Neural cell (in vitro differentiated cells): ENCODE measurements at regions not wholly inside any gene's neighbourhood (a gene's known extent, or its start where the extent isn't known, plus 50 kb on each side); places are given as distances from the start of the nearest gene placed in this dataset.

Source experiments
- EZH2 ChIP-seq: fragments of 200-600, 300-800 bp; shearing (Covaris generic), sonication (generic); IDR thresholded peaks from 2 replicates; pipeline ENCODE4 v1.6.1; 2014; ENCODE audit warnings: antibody characterized with exemption, low read length, borderline replicate concordance, mild to moderate bottlenecking; ENCODE audit not compliant: insufficient read depth, poor library complexity, severe bottlenecking
- POLR2AphosphoS5 ChIP-seq: IDR thresholded peaks from 2 replicates; pipeline ENCODE4 v1.6.1; 2012
- RAD21 ChIP-seq: fragments of 450-650 bp; conservative IDR thresholded peaks from 2 replicates; pipeline ENCODE4 v1.6.1; 2014; ENCODE audit warnings: antibody characterized with exemption, mild to moderate bottlenecking, moderate library complexity
- TAF1 ChIP-seq: IDR thresholded peaks from 2 replicates; pipeline ENCODE4 v1.6.1; 2012; ENCODE audit warnings: low read depth
- TF ChIP-seq, protein P1 (sequence below): IDR thresholded peaks from 2 replicates; pipeline ENCODE4 v1.6.1; 2012; ENCODE audit warnings: borderline replicate concordance
- TF ChIP-seq, protein P2 (sequence below): fragments of 450-650 bp; IDR thresholded peaks from 2 replicates; pipeline ENCODE4 v1.5.1; 2014; ENCODE audit warnings: antibody characterized with exemption, mild to moderate bottlenecking, moderate library complexity; ENCODE audit not compliant: poor library complexity, severe bottlenecking

DNA sequence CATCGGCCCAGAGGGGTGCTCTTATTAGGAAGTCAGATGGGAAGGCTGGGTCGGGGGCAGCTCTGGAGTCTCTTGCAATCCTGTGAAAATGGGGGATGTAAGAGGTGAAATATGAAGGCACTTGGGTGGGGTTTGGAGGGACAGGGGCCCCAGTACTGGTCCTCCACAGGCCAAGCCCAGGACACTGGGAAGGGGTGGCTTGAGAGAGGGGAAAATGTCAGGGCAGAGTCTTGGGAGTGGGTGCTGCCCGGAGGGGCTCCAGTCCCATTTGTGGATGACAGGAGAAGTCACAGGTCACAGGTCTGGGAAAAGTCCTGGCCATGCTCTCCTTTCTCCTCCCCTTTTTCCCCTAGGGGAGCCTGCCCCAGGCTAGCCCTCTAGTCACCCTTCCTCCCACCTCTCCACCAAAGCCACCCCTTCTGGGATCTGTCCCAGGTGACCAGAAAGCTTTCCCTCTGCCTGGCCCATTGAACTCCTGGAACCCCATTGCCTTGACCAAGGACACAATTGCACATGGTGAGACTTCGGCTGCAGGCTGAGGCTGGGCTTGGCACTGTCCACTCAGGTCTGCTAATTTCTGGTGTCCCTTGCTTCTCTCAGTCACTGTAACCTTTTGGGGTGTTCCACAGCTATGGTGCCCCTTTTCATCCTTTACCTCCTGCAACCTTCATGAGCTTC lies 1465.0 kb downstream of the TBC1D22A start:
- TF ChIP-seq, protein P1, sequence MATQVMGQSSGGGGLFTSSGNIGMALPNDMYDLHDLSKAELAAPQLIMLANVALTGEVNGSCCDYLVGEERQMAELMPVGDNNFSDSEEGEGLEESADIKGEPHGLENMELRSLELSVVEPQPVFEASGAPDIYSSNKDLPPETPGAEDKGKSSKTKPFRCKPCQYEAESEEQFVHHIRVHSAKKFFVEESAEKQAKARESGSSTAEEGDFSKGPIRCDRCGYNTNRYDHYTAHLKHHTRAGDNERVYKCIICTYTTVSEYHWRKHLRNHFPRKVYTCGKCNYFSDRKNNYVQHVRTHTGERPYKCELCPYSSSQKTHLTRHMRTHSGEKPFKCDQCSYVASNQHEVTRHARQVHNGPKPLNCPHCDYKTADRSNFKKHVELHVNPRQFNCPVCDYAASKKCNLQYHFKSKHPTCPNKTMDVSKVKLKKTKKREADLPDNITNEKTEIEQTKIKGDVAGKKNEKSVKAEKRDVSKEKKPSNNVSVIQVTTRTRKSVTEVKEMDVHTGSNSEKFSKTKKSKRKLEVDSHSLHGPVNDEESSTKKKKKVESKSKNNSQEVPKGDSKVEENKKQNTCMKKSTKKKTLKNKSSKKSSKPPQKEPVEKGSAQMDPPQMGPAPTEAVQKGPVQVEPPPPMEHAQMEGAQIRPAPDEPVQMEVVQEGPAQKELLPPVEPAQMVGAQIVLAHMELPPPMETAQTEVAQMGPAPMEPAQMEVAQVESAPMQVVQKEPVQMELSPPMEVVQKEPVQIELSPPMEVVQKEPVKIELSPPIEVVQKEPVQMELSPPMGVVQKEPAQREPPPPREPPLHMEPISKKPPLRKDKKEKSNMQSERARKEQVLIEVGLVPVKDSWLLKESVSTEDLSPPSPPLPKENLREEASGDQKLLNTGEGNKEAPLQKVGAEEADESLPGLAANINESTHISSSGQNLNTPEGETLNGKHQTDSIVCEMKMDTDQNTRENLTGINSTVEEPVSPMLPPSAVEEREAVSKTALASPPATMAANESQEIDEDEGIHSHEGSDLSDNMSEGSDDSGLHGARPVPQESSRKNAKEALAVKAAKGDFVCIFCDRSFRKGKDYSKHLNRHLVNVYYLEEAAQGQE: no peak
- TF ChIP-seq, protein P2, sequence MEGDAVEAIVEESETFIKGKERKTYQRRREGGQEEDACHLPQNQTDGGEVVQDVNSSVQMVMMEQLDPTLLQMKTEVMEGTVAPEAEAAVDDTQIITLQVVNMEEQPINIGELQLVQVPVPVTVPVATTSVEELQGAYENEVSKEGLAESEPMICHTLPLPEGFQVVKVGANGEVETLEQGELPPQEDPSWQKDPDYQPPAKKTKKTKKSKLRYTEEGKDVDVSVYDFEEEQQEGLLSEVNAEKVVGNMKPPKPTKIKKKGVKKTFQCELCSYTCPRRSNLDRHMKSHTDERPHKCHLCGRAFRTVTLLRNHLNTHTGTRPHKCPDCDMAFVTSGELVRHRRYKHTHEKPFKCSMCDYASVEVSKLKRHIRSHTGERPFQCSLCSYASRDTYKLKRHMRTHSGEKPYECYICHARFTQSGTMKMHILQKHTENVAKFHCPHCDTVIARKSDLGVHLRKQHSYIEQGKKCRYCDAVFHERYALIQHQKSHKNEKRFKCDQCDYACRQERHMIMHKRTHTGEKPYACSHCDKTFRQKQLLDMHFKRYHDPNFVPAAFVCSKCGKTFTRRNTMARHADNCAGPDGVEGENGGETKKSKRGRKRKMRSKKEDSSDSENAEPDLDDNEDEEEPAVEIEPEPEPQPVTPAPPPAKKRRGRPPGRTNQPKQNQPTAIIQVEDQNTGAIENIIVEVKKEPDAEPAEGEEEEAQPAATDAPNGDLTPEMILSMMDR: no peak
- TF ChIP-seq RAD21 (no peak), TAF1 (no peak), POLR2AphosphoS5 (no peak), EZH2 (no peak)
